A204.1 (cell line): ENCODE measurements at regions not wholly inside any gene's neighbourhood (a gene's known extent, or its start where the extent isn't known, plus 50 kb on each side); places are given as distances from the start of the nearest gene placed in this dataset.

Experiments
- FAIRE-seq: peaks from 2 replicates; lab custom pipeline; 2012; peaks lifted over from hg19 to GRCh38; lab: Jason Lieb, UNC

GRCh38 chr3:28738425-28738824 is 389.8 kb upstream of the AZI2 start:
- FAIRE-seq = no peak

DNA sequence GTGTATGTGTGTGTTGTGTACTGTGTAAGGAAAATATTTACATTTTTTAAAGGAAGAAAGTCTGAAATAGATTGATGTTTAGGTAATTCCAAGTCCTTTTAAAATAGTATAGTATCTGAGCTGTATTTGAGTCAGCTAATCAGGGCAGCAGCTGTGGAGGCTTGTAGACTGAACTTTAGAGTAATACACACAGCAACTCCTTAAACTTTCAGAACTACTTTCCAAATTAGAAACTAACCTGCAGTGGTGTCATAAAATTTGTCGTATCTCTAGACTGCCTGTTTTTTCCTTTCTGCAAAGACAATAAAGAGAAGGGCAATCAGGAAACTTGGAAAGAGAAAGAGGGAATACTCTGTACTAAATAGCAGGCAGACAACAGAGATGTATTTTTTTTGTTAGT is 391.0 kb upstream of the AZI2 start:
- no peak for FAIRE-seq

GRCh38 chr3:28743271-28743670 is 394.6 kb upstream of the AZI2 start:
- FAIRE-seq = no peak

DNA sequence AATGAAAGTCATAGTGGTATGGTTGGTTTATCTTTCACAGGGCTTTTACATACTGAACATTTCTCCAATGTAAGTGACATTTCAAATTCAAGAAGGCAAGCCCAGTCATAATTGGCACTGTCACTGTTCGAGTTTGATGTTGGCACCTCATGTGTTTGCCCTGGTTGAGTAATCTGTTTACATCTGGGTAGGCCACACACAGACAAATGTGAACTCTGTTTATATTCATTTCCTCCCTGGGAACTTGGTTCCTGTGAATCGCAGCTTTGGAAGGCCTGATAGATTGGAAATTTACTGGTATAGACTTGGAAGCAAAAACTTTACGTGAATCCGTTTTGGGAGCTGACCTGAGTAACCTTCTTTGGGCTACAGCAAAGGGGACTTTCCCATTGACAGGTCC is 395.2 kb upstream of the AZI2 start:
- no peak for FAIRE-seq

DNA sequence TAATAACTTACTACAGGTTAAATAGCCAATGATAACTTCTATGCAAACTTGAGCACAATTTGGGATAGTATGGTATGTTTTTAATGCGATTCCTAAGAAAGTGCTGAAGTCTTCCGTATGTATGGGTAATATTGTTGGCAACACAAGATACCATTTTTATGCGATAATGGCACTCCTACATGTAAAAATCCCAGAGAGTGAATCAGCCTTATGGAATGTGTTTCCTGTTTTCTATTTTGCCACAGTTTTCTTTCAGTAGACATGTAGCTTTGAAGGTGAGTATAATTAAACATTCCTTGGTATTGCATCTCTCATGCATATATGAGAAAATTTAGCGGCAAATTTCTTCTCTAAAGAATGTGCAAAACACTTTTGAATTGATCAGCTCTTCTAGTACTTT is 396.8 kb upstream of the AZI2 start:
- FAIRE-seq = no peak

- FAIRE-seq = no peak
Observed at GRCh38 chr3:28745916-28746617, 397.4 kb upstream of the AZI2 start.

DNA sequence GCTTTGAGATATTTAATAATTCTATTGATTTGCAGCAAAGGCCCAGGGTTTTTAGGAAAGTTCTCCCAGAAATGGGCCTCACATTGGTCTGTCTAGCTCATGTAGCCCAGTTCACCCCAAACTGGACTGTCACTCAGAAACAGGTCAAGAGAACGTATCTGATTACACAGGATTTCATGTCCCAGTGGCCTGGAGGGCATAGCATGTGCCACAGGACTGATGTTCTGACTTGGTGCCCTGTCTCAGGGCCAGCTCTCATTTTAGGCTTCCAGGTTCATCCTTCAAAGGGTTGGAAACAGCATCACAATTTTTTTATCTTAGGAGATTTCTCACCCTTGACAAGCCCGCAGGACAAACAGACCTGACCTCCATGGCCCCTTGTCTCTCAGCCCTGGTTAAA is 398.4 kb upstream of the AZI2 start:
- FAIRE-seq = no peak

- no peak for FAIRE-seq
Observed at GRCh38 chr3:28751864-28752263, 403.2 kb upstream of the AZI2 start.

GRCh38 chr3:28752290-28752689 is 403.7 kb upstream of the AZI2 start:
- FAIRE-seq = no peak

DNA sequence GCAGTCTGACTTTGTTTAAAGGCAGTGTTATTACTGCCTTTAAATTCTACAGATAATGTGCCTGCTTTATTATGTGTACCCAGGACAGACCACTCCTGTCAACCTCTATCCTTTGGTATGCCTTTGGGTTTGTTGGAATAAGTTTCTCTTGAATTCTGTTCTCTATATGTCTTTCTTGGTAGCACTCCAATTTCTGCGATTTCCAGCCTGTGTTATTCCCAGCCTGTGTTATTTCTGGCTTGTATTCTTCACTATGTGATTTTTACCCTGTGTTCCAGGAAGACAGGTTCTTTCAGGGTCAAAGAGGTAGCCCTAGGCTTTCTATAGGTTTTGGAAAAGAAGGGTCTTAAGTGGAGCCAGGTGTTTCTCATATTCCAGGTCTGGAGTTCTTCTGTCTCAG is 407.4 kb upstream of the AZI2 start:
- no peak for FAIRE-seq

GRCh38 chr3:28758115-28758514 is 409.5 kb upstream of the AZI2 start:
- no peak for FAIRE-seq

GRCh38 chr3:28761375-28761774 is 412.8 kb upstream of the AZI2 start:
- FAIRE-seq = no peak

- no peak for FAIRE-seq
Observed at GRCh38 chr3:28765194-28765593, 416.6 kb upstream of the AZI2 start.

DNA sequence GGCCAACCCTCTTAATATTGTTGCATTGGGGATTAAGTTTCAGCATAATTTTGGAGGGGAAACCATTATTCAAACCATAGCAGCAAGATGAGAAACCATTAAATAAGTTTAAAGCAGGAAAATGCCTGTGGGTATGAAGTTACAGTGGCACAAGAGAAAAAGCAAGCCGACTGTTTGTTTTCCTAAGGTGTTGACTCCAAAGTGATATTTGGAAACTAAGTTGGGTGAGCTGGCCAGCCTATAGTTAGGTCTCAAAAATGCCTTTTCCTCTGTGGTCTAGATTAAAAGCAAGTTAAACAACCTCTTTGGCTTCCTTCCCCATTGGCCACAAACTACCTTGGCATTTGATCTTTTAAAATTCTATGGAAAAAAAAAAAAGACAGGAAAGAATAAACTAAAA is 419.8 kb upstream of the AZI2 start:
- no peak for FAIRE-seq

GRCh38 chr3:28777806-28778475 is 429.3 kb upstream of the AZI2 start:
- FAIRE-seq = no peak

GRCh38 chr3:28780480-28780879 is 431.9 kb upstream of the AZI2 start:
- FAIRE-seq = no peak

- FAIRE-seq = no peak
Observed at GRCh38 chr3:28781053-28781452, 432.4 kb upstream of the AZI2 start.

GRCh38 chr3:28786446-28786845 is 437.8 kb upstream of the AZI2 start:
- no peak for FAIRE-seq

GRCh38 chr3:28788571-28788970 is 439.9 kb upstream of the AZI2 start:
- no peak for FAIRE-seq

DNA sequence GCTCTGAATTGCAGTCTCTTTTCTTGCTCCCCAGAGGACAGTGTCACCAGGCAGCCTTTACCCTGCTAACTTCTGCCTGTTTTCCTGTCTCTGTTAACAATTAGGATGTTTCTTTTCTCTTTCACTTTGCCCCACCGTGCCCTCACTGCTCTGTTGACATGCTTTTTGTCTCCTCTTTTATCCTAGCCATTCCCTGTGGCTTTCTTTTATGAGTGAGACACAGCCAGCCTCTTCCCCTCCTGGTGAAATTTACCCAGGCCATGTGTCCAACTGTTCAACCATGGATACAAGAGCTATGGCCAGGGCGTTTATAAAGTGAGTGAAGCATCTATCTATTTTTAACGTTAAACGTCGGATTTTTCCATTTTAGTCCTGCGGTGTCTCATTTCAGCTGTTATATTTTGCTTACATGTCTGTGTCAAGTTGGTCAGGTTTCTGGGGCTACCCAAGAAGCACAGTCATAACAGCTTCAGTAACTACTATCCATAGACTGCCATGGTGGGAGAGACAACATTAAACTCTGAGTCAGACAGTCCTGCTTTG is 443.2 kb upstream of the AZI2 start:
- FAIRE-seq = no peak

DNA sequence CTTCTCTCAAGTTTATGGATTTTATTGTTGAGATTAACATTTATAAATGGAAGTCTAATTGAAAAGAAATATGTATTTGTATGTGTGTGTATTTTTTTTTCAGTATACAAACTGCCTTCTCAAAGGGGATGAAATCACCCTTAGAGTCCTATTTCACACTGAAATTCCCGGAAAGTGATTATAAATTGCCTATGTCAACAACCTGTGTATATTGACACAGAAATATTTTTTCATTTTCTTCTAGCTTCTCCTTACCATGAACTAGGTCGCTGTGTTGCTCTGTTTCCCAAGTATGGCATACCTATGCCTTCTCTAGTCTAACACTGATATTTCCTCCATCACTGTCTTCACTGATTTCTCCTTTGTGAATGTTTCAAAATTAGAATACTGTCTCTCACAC is 444.0 kb upstream of the AZI2 start:
- FAIRE-seq = no peak

DNA sequence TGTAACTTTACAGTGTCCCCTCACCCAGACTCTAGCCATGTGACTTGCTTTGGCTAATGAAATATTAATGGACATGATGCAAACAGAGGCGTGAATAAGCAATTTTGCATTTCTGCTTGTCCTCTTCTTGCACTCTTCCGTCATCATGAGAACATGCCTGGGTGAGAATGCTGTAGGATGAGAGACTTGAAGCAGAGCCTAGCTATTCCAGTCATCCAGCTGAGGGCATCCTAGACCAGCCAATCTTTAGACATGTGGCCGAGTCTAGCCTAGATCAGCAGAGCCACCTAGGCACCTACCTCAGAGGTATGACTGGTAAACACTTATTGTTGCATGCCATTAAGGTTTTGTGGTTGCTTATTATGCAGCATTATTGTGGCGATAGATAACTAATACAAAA is 450.5 kb upstream of the AZI2 start:
- no peak for FAIRE-seq

DNA sequence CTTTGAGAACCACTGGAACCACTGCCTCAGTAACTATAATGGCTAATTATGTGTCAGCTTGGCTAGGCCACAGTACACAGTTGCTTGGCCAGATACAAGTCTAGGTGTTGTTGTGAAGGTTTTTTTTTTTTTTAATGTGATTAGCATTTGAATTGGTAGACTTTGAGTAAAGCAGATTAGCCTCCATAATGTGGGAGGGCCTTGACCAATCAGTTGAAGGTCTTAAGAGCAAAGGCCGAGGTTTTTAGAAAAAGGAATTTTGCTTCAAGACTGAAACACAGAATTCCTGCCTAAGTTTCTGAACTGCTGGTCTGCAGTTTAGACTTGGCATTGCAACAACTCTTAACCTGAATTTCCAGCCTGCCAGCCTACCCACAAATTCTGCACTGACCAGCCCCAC is 451.6 kb upstream of the AZI2 start:
- no peak for FAIRE-seq

DNA sequence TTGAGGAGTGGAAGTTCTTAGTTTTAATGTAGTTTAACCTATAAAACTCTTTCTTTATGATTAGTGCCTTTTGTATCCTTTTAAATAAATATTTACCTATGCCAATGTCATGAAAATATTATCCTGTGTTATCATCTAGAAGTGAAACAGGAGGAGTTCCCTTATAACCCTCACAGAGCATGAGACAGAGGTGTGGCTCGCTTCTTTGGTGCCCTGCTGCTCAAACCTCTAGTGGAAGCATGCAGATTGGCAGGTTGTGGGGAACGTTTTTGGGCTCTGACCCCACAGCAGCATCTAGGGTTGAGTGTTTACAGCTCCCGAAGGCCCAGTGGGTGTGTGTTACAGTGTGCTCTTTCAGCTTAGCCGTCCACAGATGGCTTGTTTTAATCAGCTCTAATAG is 459.4 kb upstream of the AZI2 start:
- no peak for FAIRE-seq
